ENCODE measurements at regions not wholly inside any gene's neighbourhood (a gene's known extent, or its start where the extent isn't known, plus 50 kb on each side); places are given as distances from the start of the nearest gene placed in this dataset.
"Not testable (repeated sequence)": the region's sequence is repeated elsewhere in the genome, so short reads cannot be mapped to it uniquely, and the experiment has no call there.

- no peak overlapping the region for H3K4me3 Mint-ChIP-seq
- peaks cover 2% of the 10 kb centered on the region for H3K4me1 Mint-ChIP-seq (ENCODE audit: low read depth)
- no peaks in the 10 kb centered on the region for H3K36me3 Mint-ChIP-seq (ENCODE audit: low read depth)
- intact Hi-C loops (cut with micrococcal nuclease) = no loop called here
- CTCF ChIA-PET = interaction anchor here (1.2 to 1.4 kb wide), 2 partner anchors 15 to 139 kb away, joined by 3 read pairs; no protein-coding TSS in a partner anchor
- no peak for DNase-seq
- peaks cover 6% of the 10 kb centered on the region for H3K27me3 Mint-ChIP-seq (ENCODE audit: low read depth)
- H3K27ac Mint-ChIP-seq = no peak overlapping the region
- no peaks in the 10 kb centered on the region for H3K9me3 Mint-ChIP-seq
Observed at GRCh38 chr18:34942276-34942675, 98.9 kb upstream of the MAPRE2 start.

GRCh38 chr18:34942975-34943374, 98.2 kb upstream of the MAPRE2 start:
- peaks cover 2% of the 10 kb centered on the region for H3K4me1 Mint-ChIP-seq (ENCODE audit: low read depth)
- no peaks in the 10 kb centered on the region for H3K9me3 Mint-ChIP-seq
- H3K27me3 Mint-ChIP-seq (ENCODE audit: low read depth) = peaks cover 6% of the 10 kb centered on the region
- H3K36me3 Mint-ChIP-seq (ENCODE audit: low read depth) = no peaks in the 10 kb centered on the region
- H3K27ac Mint-ChIP-seq = no peak overlapping the region
- intact Hi-C loops (cut with micrococcal nuclease) = no loop called here
- CTCF ChIA-PET = interaction anchor here (1.2 to 1.4 kb wide), 2 partner anchors 14 to 140 kb away, joined by 3 read pairs; no protein-coding TSS in a partner anchor
- no peak for DNase-seq
- no peak overlapping the region for H3K4me3 Mint-ChIP-seq

DNA sequence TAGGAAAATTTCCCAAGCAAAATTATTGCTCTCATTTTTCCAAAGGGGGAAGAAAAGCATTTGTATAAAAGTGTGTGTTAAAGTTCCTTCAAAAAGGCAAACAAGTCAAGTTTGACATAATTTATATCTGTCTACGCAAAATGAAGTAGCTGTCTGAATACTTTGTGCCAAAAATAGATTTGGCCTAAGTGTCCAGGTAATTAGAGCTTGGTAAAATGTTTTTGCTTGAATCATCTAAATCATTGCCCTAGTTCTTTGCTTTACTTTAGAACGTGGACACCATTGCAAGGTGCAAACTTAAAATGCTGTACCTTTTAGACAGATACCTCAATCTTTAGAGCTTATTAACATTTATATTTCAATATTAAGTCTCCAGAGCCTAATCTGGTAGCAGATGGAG, 97.6 kb upstream of the MAPRE2 start:
- DNase-seq = no peak
- no peaks in the 10 kb centered on the region for H3K36me3 Mint-ChIP-seq (ENCODE audit: low read depth)
- no peak overlapping the region for H3K27ac Mint-ChIP-seq
- no peaks in the 10 kb centered on the region for H3K9me3 Mint-ChIP-seq
- peaks cover 2% of the 10 kb centered on the region for H3K4me1 Mint-ChIP-seq (ENCODE audit: low read depth)
- peaks cover 6% of the 10 kb centered on the region for H3K27me3 Mint-ChIP-seq (ENCODE audit: low read depth)
- intact Hi-C loops (cut with micrococcal nuclease) = no loop called here
- H3K4me3 Mint-ChIP-seq = no peak overlapping the region
- CTCF ChIA-PET = interaction anchor here (1.2 to 1.4 kb wide), 2 partner anchors 13 to 141 kb away, joined by 3 read pairs; no protein-coding TSS in a partner anchor

- no peak for DNase-seq
- H3K4me1 Mint-ChIP-seq (ENCODE audit: low read depth) = no peaks in the 10 kb centered on the region
- CTCF ChIA-PET = no interaction called here
- intact Hi-C loops (cut with micrococcal nuclease) = no loop called here
- no peaks in the 10 kb centered on the region for H3K36me3 Mint-ChIP-seq (ENCODE audit: low read depth)
- H3K9me3 Mint-ChIP-seq = no peaks in the 10 kb centered on the region
- no peak overlapping the region for H3K4me3 Mint-ChIP-seq
- no peak overlapping the region for H3K27ac Mint-ChIP-seq
- H3K27me3 Mint-ChIP-seq (ENCODE audit: low read depth) = peaks cover 2% of the 10 kb centered on the region
Observed at GRCh38 chr18:34947711-34948125, 93.5 kb upstream of the MAPRE2 start.

DNA sequence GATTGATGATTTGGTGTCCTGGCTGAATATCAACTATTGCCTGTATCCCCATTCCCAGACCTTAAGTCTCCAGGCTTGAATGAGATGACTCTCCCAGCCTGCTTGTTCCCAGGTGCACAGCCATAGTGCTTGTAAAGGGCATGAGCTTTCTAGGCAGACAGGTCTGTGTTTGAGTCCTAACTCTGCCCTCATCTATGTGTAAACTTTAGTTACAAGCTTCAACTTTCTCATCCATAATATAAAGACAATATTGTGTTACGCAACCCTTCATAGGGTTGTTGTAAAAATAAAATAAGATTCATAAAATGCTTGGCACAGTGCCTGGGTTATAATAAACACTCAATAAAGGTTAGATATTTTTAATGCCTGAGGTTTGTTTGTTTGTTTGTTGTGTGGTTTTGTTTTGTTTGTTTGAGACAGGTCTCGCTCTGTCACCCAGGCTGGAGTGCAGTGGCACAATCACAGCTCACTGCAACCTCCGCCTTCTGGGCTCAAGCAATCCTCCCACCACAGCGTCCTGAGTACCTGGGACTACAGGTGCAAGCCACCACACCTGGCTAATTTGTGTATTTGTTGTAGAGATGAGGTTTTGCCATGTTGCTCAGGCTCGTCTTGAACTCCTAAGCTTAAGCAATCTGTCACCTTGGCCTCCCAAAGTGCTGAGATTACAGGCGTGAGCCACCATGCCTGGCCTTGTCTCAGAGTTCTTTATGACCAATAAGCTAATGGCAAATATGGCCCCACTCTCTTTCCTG, 89.4 kb upstream of the MAPRE2 start:
- intact Hi-C loops (cut with micrococcal nuclease) = no loop called here
- H3K27ac Mint-ChIP-seq = no peak overlapping the region
- peaks cover 14% of the 10 kb centered on the region for H3K27me3 Mint-ChIP-seq (ENCODE audit: low read depth)
- no peaks in the 10 kb centered on the region for H3K4me1 Mint-ChIP-seq (ENCODE audit: low read depth)
- no peak for DNase-seq
- H3K4me3 Mint-ChIP-seq = no peak overlapping the region
- peaks cover 1% of the 10 kb centered on the region for H3K9me3 Mint-ChIP-seq
- no peaks in the 10 kb centered on the region for H3K36me3 Mint-ChIP-seq (ENCODE audit: low read depth)
- CTCF ChIA-PET = no interaction called here

DNA sequence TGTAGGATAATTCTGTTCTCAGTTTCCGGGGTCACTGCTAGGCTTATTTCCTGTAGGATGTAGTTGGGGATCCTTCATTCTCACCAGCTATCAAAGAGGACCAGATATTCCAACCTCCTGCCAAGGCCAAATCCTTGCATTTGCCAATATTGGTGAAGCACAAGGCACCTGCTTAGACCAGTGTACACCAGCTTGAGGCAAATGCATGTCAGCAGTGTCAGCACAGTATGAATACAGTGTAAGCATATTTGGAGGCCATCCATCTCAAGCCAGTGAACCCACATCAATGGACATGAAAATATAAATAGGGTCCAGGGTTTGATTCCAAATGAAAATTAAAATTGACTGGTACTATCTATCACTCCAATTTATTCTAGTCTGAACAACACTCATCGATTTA, 88.0 kb upstream of the MAPRE2 start:
- no peaks in the 10 kb centered on the region for H3K4me1 Mint-ChIP-seq (ENCODE audit: low read depth)

GRCh38 chr18:34955494-34955893, 85.7 kb upstream of the MAPRE2 start:
- peaks cover 16% of the 10 kb centered on the region for H3K27me3 Mint-ChIP-seq (ENCODE audit: low read depth)
- DNase-seq; H3K9me3 Mint-ChIP-seq; CTCF ChIA-PET; intact Hi-C loops (cut with micrococcal nuclease); H3K27ac Mint-ChIP-seq; H3K4me3 Mint-ChIP-seq; H3K36me3 Mint-ChIP-seq (ENCODE audit: low read depth); H3K4me1 Mint-ChIP-seq (ENCODE audit: low read depth): not testable (repeated sequence)

More for the DNA sequence above, 88.0 kb upstream of the MAPRE2 start:
- Mint-ChIP-seq H3K27me3 (ENCODE audit: low read depth) (peaks cover 14% of the 10 kb centered on the region), H3K4me3 (no peak overlapping the region), H3K9me3 (peaks cover 1% of the 10 kb centered on the region), H3K27ac (no peak overlapping the region), H3K36me3 (ENCODE audit: low read depth) (no peaks in the 10 kb centered on the region)
- CTCF ChIA-PET = no interaction called here
- DNase-seq = no peak
- intact Hi-C loops (cut with micrococcal nuclease) = no loop called here

- Mint-ChIP-seq H3K27ac (no peak overlapping the region), H3K36me3 (ENCODE audit: low read depth) (no peaks in the 10 kb centered on the region), H3K9me3 (peaks cover 1% of the 10 kb centered on the region), H3K27me3 (ENCODE audit: low read depth) (peaks cover 16% of the 10 kb centered on the region), H3K4me1 (ENCODE audit: low read depth) (no peaks in the 10 kb centered on the region), H3K4me3 (no peak overlapping the region)
- no peak for DNase-seq
- CTCF ChIA-PET = interaction anchor here (0.6 to 1.5 kb wide), 4 partner anchors 14 to 1725 kb away, joined by 3 read pairs; no protein-coding TSS in a partner anchor
- intact Hi-C loops (cut with micrococcal nuclease) = no loop called here
Observed at GRCh38 chr18:34956663-34957062, 84.5 kb upstream of the MAPRE2 start.

DNA sequence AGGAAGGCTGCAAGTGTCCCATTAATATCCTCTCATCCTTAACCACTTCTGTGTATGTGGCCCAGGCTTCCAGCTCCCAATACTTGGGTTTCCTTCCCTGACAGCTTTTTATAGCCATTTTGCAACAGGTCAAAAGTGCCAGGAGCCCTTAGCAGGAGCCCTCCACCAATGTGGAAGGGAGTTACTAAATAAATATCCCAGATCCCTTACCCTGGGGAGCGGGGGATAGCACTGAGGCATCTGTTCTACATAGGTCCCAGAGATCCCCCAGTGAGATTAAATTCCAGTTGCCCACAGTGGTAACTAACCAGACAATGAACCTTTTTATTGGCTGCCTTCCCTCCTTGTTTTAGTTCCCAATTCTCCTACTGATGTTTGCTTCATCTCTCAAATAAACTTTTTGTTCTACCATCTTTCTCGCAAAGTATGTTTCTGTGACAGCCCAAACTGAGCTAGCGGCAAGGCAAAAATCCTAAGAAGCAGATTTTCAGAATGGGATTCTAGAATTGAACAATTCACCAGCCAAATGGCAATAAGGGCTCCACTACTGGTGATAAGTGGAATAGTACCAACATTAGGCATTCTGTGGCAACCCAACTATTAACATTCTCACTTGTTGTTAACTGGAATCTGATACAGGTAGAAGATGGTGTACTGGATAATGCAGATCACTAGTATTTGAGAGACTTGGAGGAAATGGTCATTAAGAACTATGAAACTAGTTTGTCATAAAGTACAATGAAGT, 83.9 kb upstream of the MAPRE2 start:
- Mint-ChIP-seq H3K4me1 (ENCODE audit: low read depth) (no peaks in the 10 kb centered on the region), H3K4me3 (no peak overlapping the region), H3K36me3 (ENCODE audit: low read depth) (no peaks in the 10 kb centered on the region), H3K27me3 (ENCODE audit: low read depth) (peaks cover 18% of the 10 kb centered on the region), H3K9me3 (peaks cover 1% of the 10 kb centered on the region), H3K27ac (no peak overlapping the region)
- no peak for DNase-seq
- intact Hi-C loops (cut with micrococcal nuclease) = no loop called here
- CTCF ChIA-PET = interaction anchor here (0.6 to 1.5 kb wide), 4 partner anchors 14 to 1725 kb away, joined by 3 read pairs; no protein-coding TSS in a partner anchor

GRCh38 chr18:34957864-34958259, 83.4 kb upstream of the MAPRE2 start:
- intact Hi-C loops (cut with micrococcal nuclease) = no loop called here
- CTCF ChIA-PET = interaction anchor here (1.1 to 1.5 kb wide), 3 partner anchors 13 to 98 kb away, joined by 3 to 4 read pairs (median 3); no protein-coding TSS in a partner anchor
- no peak overlapping the region for H3K4me3 Mint-ChIP-seq

DNA sequence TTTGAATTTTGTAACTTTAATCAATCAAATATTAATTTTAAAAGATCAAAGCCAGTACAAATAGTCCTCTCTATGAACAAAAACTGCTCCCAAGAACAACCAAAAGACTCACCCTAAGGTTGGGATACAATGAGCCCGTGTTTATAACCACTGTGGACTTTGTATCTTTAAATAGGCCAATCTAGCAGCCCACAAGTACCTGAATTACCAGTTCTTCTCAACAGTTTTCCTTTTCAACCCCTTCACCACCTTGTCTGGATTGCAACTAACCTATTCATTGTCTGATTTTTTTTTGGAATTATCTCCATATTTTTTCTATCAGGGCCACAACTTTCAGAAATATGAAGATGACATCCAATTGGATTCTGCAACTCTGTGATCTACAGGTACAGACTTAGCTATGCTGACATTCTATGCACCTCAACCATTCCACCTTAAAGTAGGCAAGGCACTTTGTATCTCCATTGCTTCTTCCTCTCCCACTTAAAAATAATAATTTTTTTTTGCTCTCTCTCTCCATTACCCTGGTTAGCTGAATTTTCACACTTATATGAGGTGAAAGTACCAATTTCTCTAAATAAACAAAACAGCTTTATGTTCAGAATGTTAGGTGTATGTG, 81.9 kb upstream of the MAPRE2 start:
- intact Hi-C loops (cut with micrococcal nuclease) = no loop called here
- Mint-ChIP-seq H3K27me3 (ENCODE audit: low read depth) (peaks cover 21% of the 10 kb centered on the region), H3K4me3 (no peak overlapping the region), H3K9me3 (peaks cover 1% of the 10 kb centered on the region), H3K4me1 (ENCODE audit: low read depth) (no peaks in the 10 kb centered on the region), H3K27ac (no peak overlapping the region), H3K36me3 (ENCODE audit: low read depth) (no peaks in the 10 kb centered on the region)
- CTCF ChIA-PET = interaction anchor here (0.8 to 1.3 kb wide), 3 partner anchors 10 to 14 kb away, joined by 3 to 4 read pairs (median 3); no protein-coding TSS in a partner anchor
- DNase-seq = no peak

More at GRCh38 chr18:34957864-34958259, 83.4 kb upstream of the MAPRE2 start:
- H3K4me1 Mint-ChIP-seq (ENCODE audit: low read depth) = no peaks in the 10 kb centered on the region
- H3K27me3 Mint-ChIP-seq (ENCODE audit: low read depth) = peaks cover 18% of the 10 kb centered on the region
- H3K36me3 Mint-ChIP-seq (ENCODE audit: low read depth) = no peaks in the 10 kb centered on the region
- peaks cover 1% of the 10 kb centered on the region for H3K9me3 Mint-ChIP-seq
- no peak for DNase-seq
- H3K27ac Mint-ChIP-seq = no peak overlapping the region

DNA sequence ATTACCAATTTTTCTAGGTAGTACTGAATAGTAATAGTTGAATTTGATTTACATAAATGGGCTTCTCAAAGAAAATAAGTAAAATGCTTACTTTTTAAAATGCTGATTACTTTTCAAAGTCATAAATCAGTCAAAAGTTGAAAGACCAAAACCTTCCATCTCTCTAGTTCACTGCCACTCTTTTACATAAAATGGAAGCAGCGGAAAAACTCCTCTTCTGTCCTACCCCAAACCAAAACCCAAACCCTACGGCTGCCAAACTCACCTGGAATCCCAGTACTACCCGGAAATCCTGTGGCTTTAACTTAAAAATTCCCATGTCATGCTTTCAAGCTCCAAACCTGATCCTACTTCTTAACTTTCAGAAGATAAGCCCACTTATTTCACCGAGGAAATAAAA, 81.2 kb upstream of the MAPRE2 start:
- intact Hi-C loops (cut with micrococcal nuclease) = no loop called here
- CTCF ChIA-PET = interaction anchor here (0.8 kb wide), 1 partner anchor 10 kb away, joined by 3 read pairs; no protein-coding TSS in a partner anchor
- H3K4me3 Mint-ChIP-seq = no peak overlapping the region
- H3K4me1 Mint-ChIP-seq (ENCODE audit: low read depth) = no peaks in the 10 kb centered on the region
- peaks cover 15% of the 10 kb centered on the region for H3K27me3 Mint-ChIP-seq (ENCODE audit: low read depth)
- DNase-seq = no peak
- peaks cover 1% of the 10 kb centered on the region for H3K9me3 Mint-ChIP-seq
- no peaks in the 10 kb centered on the region for H3K36me3 Mint-ChIP-seq (ENCODE audit: low read depth)
- no peak overlapping the region for H3K27ac Mint-ChIP-seq

All from activated naive CD4-positive, alpha-beta T cell treated with anti-CD3 and anti-CD28 coated beads for 36 hours (primary cell).